HepG2 (cell line): ENCODE measurements at regions not wholly inside any gene's neighbourhood (a gene's known extent, or its start where the extent isn't known, plus 50 kb on each side); places are given as distances from the start of the nearest gene placed in this dataset.

Source experiments
- ATAC-seq: fragments of 200-7000 bp; cut with Tn5 transposase; 3 replicates; pipeline ENCODE4 v1.9.1; 2020; ENCODE audit warnings: mild to moderate bottlenecking, moderate library complexity
- BruUV-seq: library from RNA; stranded (reverse); fragments of 400-500 nt; replicated peaks from 2 replicates; lab custom pipeline; 2021; lab: Mats Ljungman, UMichigan
- CTCF ChIA-PET: fragments of 300-600 bp; formaldehyde crosslinking; extraction: SDS; loops from one replicate; lab custom pipeline; 2021; ENCODE audit warnings: low total read pairs, inconsistent platforms, low intra/inter-chr PET ratio; lab: Yijun Ruan, JAX
- POLR2A ChIA-PET: fragments of 350-600 bp; sonication (Branson Sonifier 250); formaldehyde crosslinking; loops from one replicate; lab custom pipeline; 2020; ENCODE audit warnings: antibody characterized with exemption, inconsistent platforms; lab: Yijun Ruan, JAX
- DNase-seq: peaks from one replicate; pipeline ENCODE4 v3.0.0-alpha.2; 2015; ENCODE audit warnings: low spot score
- FAIRE-seq: peaks from 3 replicates; lab custom pipeline; 2011; peaks lifted over from hg19 to GRCh38; lab: Jason Lieb, UNC
- H2AFZ ChIP-seq: one replicate; pipeline ENCODE4 v1.6.1; 2011; ENCODE audit warnings: low read length, inconsistent platforms
- H3K27ac ChIP-seq: fragments of 300-600 bp; 3 replicates; pipeline ENCODE4 v1.8.0; 2011; ENCODE audit warnings: mixed run types, mild to moderate bottlenecking, mixed read lengths, low read length, inconsistent platforms; ENCODE audit not compliant: insufficient read depth; ENCODE audit errors: extremely low read length
- H3K27me3 ChIP-seq, 2 experiments: fragments of 200-600 bp in 1 of 2; 2 replicates in 1 of 2; 3 replicates in 1 of 2; pipeline versions ENCODE4 v1.6.0 to v1.8.0; 2011; ENCODE audit warnings: low read length in 2 of 2, mild to moderate bottlenecking in 2 of 2, moderate library complexity in 2 of 2, inconsistent platforms in 1 of 2; ENCODE audit not compliant: insufficient read depth in 2 of 2, control insufficient read depth in 1 of 2
- H3K36me3 ChIP-seq, 2 experiments: fragments of 200-600 bp in 1 of 2; replicated peaks in 1 of 2; 2 replicates in 1 of 2; 3 replicates in 1 of 2; pipeline versions ENCODE4 v1.5.1 to v1.8.0; 2011; ENCODE audit warnings: low read length in 2 of 2, inconsistent platforms in 1 of 2; ENCODE audit not compliant: insufficient read depth in 2 of 2, control insufficient read depth in 1 of 2
- H3K4me1 ChIP-seq: 2 replicates; pipeline ENCODE4 v1.5.1; 2012; ENCODE audit warnings: low read length, inconsistent platforms; ENCODE audit not compliant: insufficient read depth
- H3K4me2 ChIP-seq: 2 replicates; pipeline ENCODE4 v1.6.0; 2011; ENCODE audit warnings: low read depth, low read length, inconsistent platforms
- H3K4me3 ChIP-seq, 3 experiments: fragments of 200-600 bp in 1 of 3; sonication (generic), shearing (Covaris generic) in 1 of 3; replicated peaks in 1 of 3; 2 replicates each; pipeline ENCODE4 v1.5.1; 2011 to 2016; ENCODE audit warnings: low read length in 3 of 3, inconsistent platforms in 2 of 3, low read depth in 2 of 3, mild to moderate bottlenecking in 2 of 3, control low read depth in 1 of 3, mixed read lengths in 1 of 3; ENCODE audit not compliant: insufficient read depth in 1 of 3
- H3K79me2 ChIP-seq: one replicate; pipeline ENCODE4 v1.6.1; 2011; ENCODE audit warnings: low read length, inconsistent platforms; ENCODE audit not compliant: insufficient read depth
- H3K9ac ChIP-seq: 2 replicates; pipeline ENCODE4 v1.6.0; 2011; ENCODE audit warnings: mild to moderate bottlenecking, low read depth, low read length, inconsistent platforms; ENCODE audit not compliant: insufficient read depth
- H3K9me3 ChIP-seq: 2 replicates; pipeline ENCODE4 v1.5.1; 2012; ENCODE audit warnings: mild to moderate bottlenecking, low read length
- H4K20me1 ChIP-seq: 2 replicates; pipeline ENCODE4 v1.6.0; 2011; ENCODE audit warnings: inconsistent platforms, mild to moderate bottlenecking, low read length, moderate library complexity; ENCODE audit not compliant: insufficient read depth
- CREB1 ChIP-seq, 2 experiments: fragments of 450-650 bp in 1 of 2; IDR thresholded peaks; 2 replicates each; pipeline ENCODE4 v1.6.1; 2016 to 2017; ENCODE audit warnings: control low read depth in 1 of 2, mild to moderate bottlenecking in 1 of 2, missing compliant biosample characterization in 1 of 2, missing genetic modification characterization in 1 of 2
- FLYWCH1 ChIP-seq: sonication (generic); formaldehyde crosslinking; IDR thresholded peaks from 2 replicates; pipeline ENCODE4 v1.8.1; 2023; ENCODE audit warnings: mild to moderate bottlenecking, missing genetic modification reagents
- PHF5A ChIP-seq: IDR thresholded peaks from one replicate; pipeline ENCODE4 v1.6.1; 2018; ENCODE audit warnings: low read depth, missing genetic modification reagents; ENCODE audit not compliant: unreplicated experiment
- POLR2AphosphoS5 ChIP-seq: IDR thresholded peaks from 2 replicates; pipeline ENCODE4 v1.6.1; 2012; ENCODE audit warnings: low read depth, low read length
- STAT6 ChIP-seq: sonication (generic); formaldehyde crosslinking; IDR thresholded peaks from 2 replicates; pipeline ENCODE4 v1.4.0; 2020; ENCODE audit warnings: missing genetic modification reagents, mild to moderate bottlenecking, borderline replicate concordance
- ZBTB49 ChIP-seq: sonication (generic); formaldehyde crosslinking; IDR thresholded peaks from 2 replicates; pipeline ENCODE4 v1.4.0; 2020; ENCODE audit warnings: missing genetic modification reagents, borderline replicate concordance
- ZNF317 ChIP-seq: sonication (generic); formaldehyde crosslinking; IDR thresholded peaks from 2 replicates; pipeline ENCODE4 v1.5.0; 2020; ENCODE audit warnings: mild to moderate bottlenecking, missing genetic modification reagents
- ZNF709 ChIP-seq: sonication (generic); formaldehyde crosslinking; IDR thresholded peaks from 2 replicates; pipeline ENCODE4 v1.5.0; 2020; ENCODE audit warnings: mild to moderate bottlenecking, missing genetic modification reagents
- ZNF780A ChIP-seq: sonication (generic); formaldehyde crosslinking; IDR thresholded peaks from 2 replicates; pipeline ENCODE4 v1.8.0; 2022; ENCODE audit warnings: mild to moderate bottlenecking, missing genetic modification reagents, moderate library complexity
- WGBS: methylation state at CpG from one replicate; pipeline ENCODE4 v1.1.6; 2017; ENCODE audit warnings: low lambda C conversion rate; 5-methylcytosine and 5-hydroxymethylcytosine counted together
- in situ Hi-C: cut with HindIII; loops from 2 replicates; pipeline ENCODE4 v1.10.0; 2017; ENCODE audit warnings: low pct_unique_long_range_greater_than_20kb; ENCODE audit not compliant: extremely low pct_ligation_motif_present
- intact Hi-C: fragments of 100-400 bp; cut with micrococcal nuclease; formaldehyde crosslinking; loops from one replicate; pipeline ENCODE4 v1.10.0; 2022; ENCODE audit not compliant: unreplicated experiment

GRCh38 chr10:130905386-130905785 is 406.1 kb downstream of the TCERG1L start (continued):
- TF ChIP-seq ZBTB49 (CRISPR knock-in tag) (no peak), ZNF709 (CRISPR knock-in tag) (no peak)
- TF ChIP-seq, all 625 proteins: peak for 0

- Histone ChIP-seq H3K4me1 (no peaks in the 10 kb centered on the region), H3K27me3 (peaks cover 0 to 11% of the 10 kb centered on the region in 2 experiments; a peak in 1 of 5 replicates), H3K4me2 (no peak overlapping the region), H3K9ac (no peak overlapping the region), H2AFZ (no peak overlapping the region), H3K79me2 (no peaks in the 10 kb centered on the region), H3K36me3 (no peaks in the 10 kb centered on the region), H4K20me1 (no peaks in the 10 kb centered on the region), H3K9me3 (no peaks in the 10 kb centered on the region; the same call in 1 of the 2 replicates), H3K27ac (no peak overlapping the region), H3K4me3 (no peak overlapping the region)
- WGBS = 9% methylated on average over 4 of the region's 8 CpGs
- ATAC-seq = no peak
- no peak for FAIRE-seq
- TF ChIP-seq CREB1 (IDR thresholded peaks at IDR 0.05) = 0 out of 2 replicates have a peak, but pooled peaks have one; percentile 15
- TF ChIP-seq CREB1 (CRISPR knock-in tag; IDR thresholded peaks at IDR 0.05) = no peak
- TF ChIP-seq PHF5A (CRISPR knock-in tag) = no peak
- no peak for TF ChIP-seq ZNF780A (CRISPR knock-in tag)
- TF ChIP-seq FLYWCH1 (CRISPR knock-in tag) = no peak
- no peak for TF ChIP-seq POLR2AphosphoS5
- no peak for TF ChIP-seq STAT6 (CRISPR knock-in tag)
- TF ChIP-seq ZNF317 (CRISPR knock-in tag) = no peak
- in situ Hi-C loops = no loop called here
- ChIA-PET POLR2A (no interaction called here), CTCF (no interaction called here)
- BruUV-seq = no TSS peak
- intact Hi-C loops = no loop called here
- no peak for DNase-seq
These were observed 405.6 kb downstream of the TCERG1L start for GRCh38 chr10:130905921-130906320.
